Esophagus muscularis mucosa (tissue), 4 donors: ENCODE measurements at regions not wholly inside any gene's neighbourhood (a gene's known extent, or its start where the extent isn't known, plus 50 kb on each side); places are given as distances from the start of the nearest gene placed in this dataset.

Experiments used
- CTCF ChIP-seq, 3 experiments: fragments of 200-600 bp in 2 of 3; fragments of 450-650 bp in 1 of 3; sonication (generic) in 2 of 3; IDR thresholded peaks; one replicate each; pipeline ENCODE4 v1.5.1; 2017 to 2019; ENCODE audit warnings: antibody characterized with exemption in 3 of 3, mild to moderate bottlenecking in 2 of 3, moderate library complexity in 1 of 3
- EP300 ChIP-seq: sonication (generic); formaldehyde crosslinking; IDR thresholded peaks from one replicate; pipeline ENCODE4 v1.6.1; 2017; ENCODE audit warnings: antibody characterized with exemption
- POLR2A ChIP-seq: fragments of 450-650 bp; IDR thresholded peaks from one replicate; pipeline ENCODE4 v1.6.1; 2017; ENCODE audit warnings: antibody characterized with exemption, moderate library complexity, mild to moderate bottlenecking, low read depth
- POLR2AphosphoS5 ChIP-seq, 2 donors: sonication (generic); formaldehyde crosslinking; IDR thresholded peaks; one replicate each; pipeline ENCODE4 v1.6.1; 2017; ENCODE audit warnings: antibody characterized with exemption in 2 of 2

DNA sequence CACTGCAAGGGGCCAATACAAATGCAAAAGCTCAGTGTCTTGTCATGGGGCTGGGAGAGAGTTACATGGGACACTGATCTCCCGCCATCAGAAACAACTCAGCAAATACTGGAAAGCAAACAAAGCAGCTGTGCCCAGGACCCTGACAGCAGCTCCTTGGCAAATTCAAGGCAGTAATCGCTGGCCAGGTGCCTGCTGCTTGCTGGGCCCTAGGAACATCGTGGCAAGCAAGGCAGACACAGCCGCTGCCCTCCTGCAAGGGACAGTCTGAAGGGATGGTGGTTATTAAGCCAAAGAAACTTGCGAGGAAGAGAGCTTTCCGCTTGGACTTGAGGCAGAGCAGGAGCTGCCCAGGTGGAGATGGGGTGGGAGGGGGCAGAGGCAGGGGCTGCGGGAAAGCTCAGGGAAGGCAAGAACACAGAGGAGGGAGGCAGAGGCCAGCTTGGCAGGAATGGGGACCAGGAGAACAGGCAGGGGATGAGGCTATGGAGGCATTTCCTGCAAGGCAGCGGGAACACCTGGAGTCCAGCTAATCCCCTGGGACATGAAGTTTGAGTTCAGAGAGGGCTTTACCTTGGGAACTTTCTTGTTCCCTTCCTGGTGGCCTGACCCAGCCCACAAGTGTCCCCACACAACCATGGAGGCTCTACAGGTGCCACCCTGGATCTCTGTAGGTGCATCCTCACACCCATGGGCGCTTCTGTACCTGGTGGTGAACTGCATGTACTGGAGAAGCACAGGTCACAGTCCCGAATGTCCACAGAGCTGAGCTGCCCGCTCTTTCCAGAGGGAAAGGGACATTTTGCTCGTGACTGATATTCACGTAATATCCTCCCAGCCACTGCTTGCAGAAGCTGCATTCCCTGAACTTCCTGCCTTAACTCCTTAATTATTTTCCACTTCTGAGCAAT lies 78.7 kb upstream of the ATP2B2 start:
- no peak for TF ChIP-seq CTCF (IDR thresholded peaks at IDR 0.05)
- TF ChIP-seq POLR2A = no peak
- no peak for TF ChIP-seq EP300
- TF ChIP-seq POLR2AphosphoS5 (IDR thresholded peaks at IDR 0.05) = no peak
